Breast epithelium (tissue), 4 donors: ENCODE measurements at regions not wholly inside any gene's neighbourhood (a gene's known extent, or its start where the extent isn't known, plus 50 kb on each side); places are given as distances from the start of the nearest gene placed in this dataset.

Experiments used
- DNase-seq, 2 donors: peaks; one replicate each; pipeline ENCODE4 v3.0.0-alpha.2; 2019; ENCODE audit warnings: low spot score in 2 of 2
- H3K27ac ChIP-seq, 2 donors: fragments of 200-600 bp; sonication (generic) in 1 of 2; one replicate each; pipeline ENCODE4 v1.5.1; 2016 to 2019; ENCODE audit warnings: mild to moderate bottlenecking in 1 of 2
- H3K27me3 ChIP-seq, 2 donors: fragments of 200-600 bp; sonication (generic) in 1 of 2; one replicate each; pipeline versions ENCODE4 v1.5.1 to v1.6.0; 2017 to 2019; ENCODE audit warnings: control low read depth in 1 of 2, mild to moderate bottlenecking in 1 of 2
- H3K36me3 ChIP-seq: fragments of 200-600 bp; one replicate; pipeline ENCODE4 v1.5.1; 2019
- H3K4me1 ChIP-seq, 2 donors: fragments of 200-600 bp; sonication (generic); one replicate each; pipeline ENCODE4 v1.5.1; 2016 to 2019; ENCODE audit warnings: control low read depth in 1 of 2
- H3K4me3 ChIP-seq, 3 donors: fragments of 200-600 bp; sonication (generic); 1 replicate in 2 of 3; 2 replicates in 1 of 3; pipeline ENCODE4 v1.5.1; 2016 to 2019; ENCODE audit warnings: mild to moderate bottlenecking in 3 of 3, moderate library complexity in 2 of 3
- H3K9me3 ChIP-seq, 2 donors: fragments of 200-600 bp; sonication (generic) in 1 of 2; one replicate each; pipeline ENCODE4 v1.5.1; 2016 to 2019; ENCODE audit warnings: control low read depth in 1 of 2
- POLR2A ChIP-seq: fragments of 450-650 bp; IDR thresholded peaks from one replicate; pipeline ENCODE4 v1.6.1; 2016; ENCODE audit warnings: antibody characterized with exemption, mild to moderate bottlenecking, moderate library complexity
- POLR2AphosphoS5 ChIP-seq, 3 donors: sonication (generic); formaldehyde crosslinking; IDR thresholded peaks; one replicate each; pipeline ENCODE4 v1.6.1; 2017; ENCODE audit warnings: antibody characterized with exemption in 3 of 3
- intact Hi-C: fragments of 100-400 bp; cut with DNase I; formaldehyde crosslinking; loops from one replicate; pipeline ENCODE4 v1.15.1; 2023; ENCODE audit warnings: low total_unique reads
- TF ChIP-seq, protein P1 (sequence below), 3 donors: fragments of 450-650 bp; IDR thresholded peaks; one replicate each; pipeline ENCODE4 v1.5.1; 2016 to 2017; ENCODE audit warnings: antibody characterized with exemption in 3 of 3, mild to moderate bottlenecking in 3 of 3, moderate library complexity in 3 of 3

DNA sequence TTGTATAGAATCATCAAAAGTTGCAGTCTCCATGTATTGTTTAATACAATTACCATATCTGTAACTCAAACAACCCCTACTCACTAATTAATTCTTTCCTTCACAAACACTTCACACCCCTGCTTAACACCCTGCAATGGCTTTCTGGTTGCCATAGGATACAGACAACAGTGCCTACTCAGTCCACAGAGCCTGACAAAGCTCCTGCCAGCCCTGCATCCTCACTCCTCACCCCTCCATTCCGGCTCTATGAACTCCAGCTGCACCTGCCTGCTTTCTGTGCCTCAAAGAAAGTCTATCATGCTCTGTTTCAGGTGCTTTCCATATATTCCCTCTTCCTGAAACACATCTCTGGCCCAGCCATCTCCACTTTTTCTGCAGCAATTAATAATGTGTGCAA, 253.4 kb downstream of the HACE1 start:
- Histone ChIP-seq H3K27ac (no peak overlapping the region), H3K9me3 (no peaks in the 10 kb centered on the region), H3K4me3 (no peak overlapping the region), H3K27me3 (no peaks in the 10 kb centered on the region), H3K36me3 (no peaks in the 10 kb centered on the region), H3K4me1 (no peaks in the 10 kb centered on the region)
- TF ChIP-seq, protein P1, sequence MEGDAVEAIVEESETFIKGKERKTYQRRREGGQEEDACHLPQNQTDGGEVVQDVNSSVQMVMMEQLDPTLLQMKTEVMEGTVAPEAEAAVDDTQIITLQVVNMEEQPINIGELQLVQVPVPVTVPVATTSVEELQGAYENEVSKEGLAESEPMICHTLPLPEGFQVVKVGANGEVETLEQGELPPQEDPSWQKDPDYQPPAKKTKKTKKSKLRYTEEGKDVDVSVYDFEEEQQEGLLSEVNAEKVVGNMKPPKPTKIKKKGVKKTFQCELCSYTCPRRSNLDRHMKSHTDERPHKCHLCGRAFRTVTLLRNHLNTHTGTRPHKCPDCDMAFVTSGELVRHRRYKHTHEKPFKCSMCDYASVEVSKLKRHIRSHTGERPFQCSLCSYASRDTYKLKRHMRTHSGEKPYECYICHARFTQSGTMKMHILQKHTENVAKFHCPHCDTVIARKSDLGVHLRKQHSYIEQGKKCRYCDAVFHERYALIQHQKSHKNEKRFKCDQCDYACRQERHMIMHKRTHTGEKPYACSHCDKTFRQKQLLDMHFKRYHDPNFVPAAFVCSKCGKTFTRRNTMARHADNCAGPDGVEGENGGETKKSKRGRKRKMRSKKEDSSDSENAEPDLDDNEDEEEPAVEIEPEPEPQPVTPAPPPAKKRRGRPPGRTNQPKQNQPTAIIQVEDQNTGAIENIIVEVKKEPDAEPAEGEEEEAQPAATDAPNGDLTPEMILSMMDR (IDR thresholded peaks at IDR 0.05) = no peak
- TF ChIP-seq POLR2A = no peak
- intact Hi-C loops = no loop called here
- DNase-seq = no peak

DNA sequence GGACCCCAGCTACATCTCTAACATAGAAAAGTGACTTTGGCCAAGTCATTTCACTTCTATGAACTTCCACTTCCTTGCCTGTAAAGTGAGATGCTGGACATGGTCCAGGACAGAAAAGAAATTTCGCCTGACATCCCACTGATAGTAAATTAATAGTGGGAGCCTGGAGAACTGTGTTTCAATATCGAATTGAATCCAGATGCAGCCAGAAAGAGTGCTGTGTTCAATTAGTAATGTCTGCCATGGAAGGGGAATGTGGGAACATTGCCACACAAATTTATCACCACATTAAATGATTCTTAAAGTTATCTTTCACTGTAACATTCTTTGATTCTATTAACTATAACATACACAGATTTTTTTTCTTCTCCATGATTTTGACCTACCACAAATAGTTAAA, 255.0 kb downstream of the HACE1 start:
- Histone ChIP-seq H3K27me3 (no peaks in the 10 kb centered on the region), H3K36me3 (no peaks in the 10 kb centered on the region), H3K9me3 (no peaks in the 10 kb centered on the region), H3K27ac (no peak overlapping the region), H3K4me1 (no peaks in the 10 kb centered on the region), H3K4me3 (no peak overlapping the region)
- DNase-seq = no peak
- TF ChIP-seq POLR2A (no peak), POLR2AphosphoS5 (IDR thresholded peaks at IDR 0.05) (no peak)
- TF ChIP-seq, protein P1 (IDR thresholded peaks at IDR 0.05) = no peak
- intact Hi-C loops = no loop called here

DNA sequence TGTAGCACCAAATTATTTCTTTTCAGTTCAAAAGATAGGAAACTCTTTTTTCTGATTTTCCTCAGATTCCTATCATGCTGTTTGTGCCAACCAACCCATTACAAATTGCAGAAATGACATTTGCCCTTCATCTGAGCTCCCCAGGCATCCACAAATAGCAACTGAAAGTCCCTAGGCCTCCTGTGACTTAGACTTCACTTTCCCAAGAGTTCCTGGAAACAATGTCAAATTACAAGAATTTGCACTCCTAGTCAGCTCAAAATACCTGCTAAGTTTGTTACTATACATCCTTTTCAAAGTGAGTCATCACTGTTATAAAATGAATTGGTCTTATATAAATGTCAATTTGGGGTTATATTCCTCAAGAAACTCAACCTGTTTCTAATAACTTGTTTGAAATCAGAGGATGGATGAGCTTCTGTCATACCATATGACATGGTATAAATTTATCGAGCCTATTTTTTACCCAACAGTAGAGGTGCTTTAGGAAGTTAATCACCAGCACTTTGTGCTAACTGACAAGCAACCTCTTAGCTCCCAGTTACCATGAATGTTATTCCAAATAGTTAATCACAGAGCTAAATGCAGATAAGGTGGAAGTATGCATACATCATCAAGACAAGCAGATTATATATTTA, 256.5 kb downstream of the HACE1 start:
- TF ChIP-seq, protein P1 (IDR thresholded peaks at IDR 0.05) = no peak
- no peak for TF ChIP-seq POLR2AphosphoS5 (IDR thresholded peaks at IDR 0.05)
- no peak for TF ChIP-seq POLR2A
- no peak overlapping the region for H3K27ac ChIP-seq
- H3K4me1 ChIP-seq = no peaks in the 10 kb centered on the region
- H3K36me3 ChIP-seq = no peaks in the 10 kb centered on the region
- H3K27me3 ChIP-seq = no peaks in the 10 kb centered on the region
- intact Hi-C loops = no loop called here
- no peaks in the 10 kb centered on the region for H3K9me3 ChIP-seq
- H3K4me3 ChIP-seq = no peak overlapping the region
- DNase-seq = no peak

DNA sequence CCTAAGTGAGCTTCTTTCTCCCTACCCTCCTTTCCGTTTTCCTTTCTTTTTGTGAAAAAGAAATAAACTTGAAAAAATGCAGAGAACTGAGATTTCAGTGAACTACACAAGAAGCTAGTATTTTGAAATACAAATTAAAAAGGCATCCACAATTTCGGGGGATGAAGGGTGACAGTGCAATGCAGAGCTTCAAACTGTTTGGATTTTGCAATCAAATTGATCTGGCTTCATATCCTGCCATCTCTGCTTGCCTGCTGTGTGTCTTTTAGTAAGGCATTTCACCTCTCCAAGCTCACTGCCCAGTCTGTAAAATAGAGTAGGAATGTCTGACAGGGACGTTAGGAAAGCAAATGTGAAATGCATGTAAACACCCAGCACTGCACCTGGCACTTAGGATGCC, 258.0 kb downstream of the HACE1 start:
- Histone ChIP-seq H3K36me3 (no peaks in the 10 kb centered on the region), H3K27ac (no peak overlapping the region), H3K9me3 (no peaks in the 10 kb centered on the region), H3K27me3 (no peaks in the 10 kb centered on the region), H3K4me3 (no peak overlapping the region), H3K4me1 (no peaks in the 10 kb centered on the region)
- intact Hi-C loops = no loop called here
- no peak for DNase-seq
- TF ChIP-seq, protein P1 (IDR thresholded peaks at IDR 0.05) = no peak
- TF ChIP-seq POLR2AphosphoS5 (IDR thresholded peaks at IDR 0.05) (no peak), POLR2A (no peak)

DNA sequence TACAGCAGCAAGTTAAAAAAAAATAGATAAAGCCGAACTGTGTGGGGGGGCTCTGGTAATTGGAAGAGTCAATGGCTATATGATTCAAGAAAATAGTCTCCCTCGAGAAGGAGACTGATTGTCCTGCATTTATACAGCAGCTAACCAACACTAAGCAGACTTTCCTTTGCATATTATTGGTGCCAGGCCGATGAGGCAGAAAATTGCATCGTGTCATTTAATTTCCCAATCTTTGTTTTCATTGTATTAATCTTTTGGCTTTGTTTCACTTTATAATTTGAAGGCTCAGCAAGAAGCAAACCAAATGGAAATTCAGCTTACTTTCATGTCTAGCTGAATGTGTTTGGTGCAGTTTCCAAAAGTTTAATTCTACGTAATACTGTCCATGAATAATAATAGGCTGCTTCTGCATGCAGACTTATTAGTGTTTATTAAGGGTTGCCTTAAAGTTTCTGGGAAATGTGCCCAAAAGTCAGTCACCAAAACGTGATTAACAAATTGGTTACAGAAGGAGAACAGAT, 258.5 kb downstream of the HACE1 start:
- no peak overlapping the region for H3K4me3 ChIP-seq
- no peaks in the 10 kb centered on the region for H3K9me3 ChIP-seq
- no peaks in the 10 kb centered on the region for H3K27me3 ChIP-seq
- H3K27ac ChIP-seq = no peak overlapping the region
- intact Hi-C loops = no loop called here
- no peak for TF ChIP-seq POLR2AphosphoS5 (IDR thresholded peaks at IDR 0.05)
- no peak for TF ChIP-seq POLR2A
- TF ChIP-seq, protein P1 (IDR thresholded peaks at IDR 0.05) = no peak
- no peaks in the 10 kb centered on the region for H3K36me3 ChIP-seq
- DNase-seq = no peak
- no peaks in the 10 kb centered on the region for H3K4me1 ChIP-seq
